GM19438 (cell line): ENCODE measurements at regions not wholly inside any gene's neighbourhood (a gene's known extent, or its start where the extent isn't known, plus 50 kb on each side); places are given as distances from the start of the nearest gene placed in this dataset.

Experiments used
- ATAC-seq: cut with Tn5 transposase; IDR thresholded peaks from one replicate; pipeline ENCODE4 v1.9.1; 2021; ENCODE audit warnings: low read depth; ENCODE audit not compliant: unreplicated experiment

DNA sequence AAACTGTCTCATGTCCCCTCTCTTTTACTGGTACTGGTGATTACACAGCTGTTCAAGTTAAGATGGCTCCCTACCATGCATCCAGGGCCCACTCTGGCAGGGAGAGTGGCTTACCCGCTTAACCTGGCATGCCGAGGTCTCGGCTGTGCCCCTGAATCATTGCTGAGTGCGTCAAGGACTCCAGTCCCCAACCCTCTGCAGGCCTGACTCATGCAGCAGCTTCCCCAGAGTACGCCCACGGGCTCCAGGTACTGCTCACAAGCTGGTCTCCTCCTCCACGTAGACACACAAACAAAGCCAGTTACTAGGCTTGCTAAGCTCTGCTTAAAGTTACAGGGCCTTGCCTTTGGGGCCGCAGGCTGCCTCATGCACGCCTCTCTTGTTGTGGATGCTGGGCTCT lies 447.4 kb downstream of the COG6 start:
- ATAC-seq, result no peak

GRCh38 chr13:40103864-40104263 lies 448.4 kb downstream of the COG6 start:
- no peak for ATAC-seq

- no peak for ATAC-seq
Measured at GRCh38 chr13:40105231-40105630, 449.8 kb downstream of the COG6 start.

GRCh38 chr13:40109351-40109844 lies 453.9 kb downstream of the COG6 start:
- no peak for ATAC-seq

- ATAC-seq, result no peak
Measured at GRCh38 chr13:40113643-40114304, 458.3 kb downstream of the COG6 start.

GRCh38 chr13:40114305-40114896 lies 458.9 kb downstream of the COG6 start:
- no peak for ATAC-seq

- ATAC-seq, result no peak
Measured at GRCh38 chr13:40115426-40115825, 460.0 kb downstream of the COG6 start.

- ATAC-seq, result no peak
Measured at GRCh38 chr13:40116008-40116407, 460.5 kb downstream of the COG6 start.

- ATAC-seq, result no peak
Measured at GRCh38 chr13:40118337-40118736, 462.9 kb downstream of the COG6 start.

- no peak for ATAC-seq
Measured at GRCh38 chr13:40119852-40120251, 464.4 kb downstream of the COG6 start.

DNA sequence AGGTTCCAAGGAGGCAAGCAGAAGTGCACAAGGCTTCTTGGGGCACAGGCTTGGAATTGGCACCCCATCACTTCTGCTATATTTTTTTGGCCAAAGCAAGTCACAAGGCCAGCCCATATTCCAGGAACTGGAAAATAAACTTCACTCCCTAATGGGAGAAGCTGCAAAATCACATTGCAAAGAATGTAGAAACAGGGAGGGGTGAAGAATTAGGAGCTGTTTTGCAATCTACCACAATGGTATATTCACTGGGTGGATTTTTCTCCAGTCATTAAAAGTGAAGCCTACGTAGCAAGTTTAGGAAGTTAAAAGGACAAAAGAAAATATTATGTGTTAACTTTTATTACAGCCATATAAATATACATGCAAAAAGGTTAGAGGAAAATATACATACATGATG lies 464.8 kb downstream of the COG6 start:
- ATAC-seq, result no peak

DNA sequence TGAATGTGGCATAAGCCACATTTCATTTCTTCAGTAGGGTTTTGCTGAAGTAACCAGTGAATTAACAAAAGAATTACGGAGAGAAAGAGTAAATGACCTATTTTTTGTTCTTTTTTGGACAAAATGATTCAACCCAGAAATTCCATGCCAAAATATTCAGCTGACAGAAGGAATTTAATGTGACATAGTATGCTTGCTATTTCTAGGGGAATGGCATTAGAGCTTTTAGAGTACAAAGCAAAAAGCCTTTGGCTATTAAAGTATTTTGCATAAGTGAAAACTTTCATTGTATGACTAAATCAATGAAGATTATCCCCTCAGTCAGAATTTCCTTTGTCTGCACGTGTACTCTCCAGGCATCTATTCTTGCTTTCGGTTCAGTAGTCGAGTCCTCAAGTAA lies 465.3 kb downstream of the COG6 start:
- ATAC-seq, result no peak

DNA sequence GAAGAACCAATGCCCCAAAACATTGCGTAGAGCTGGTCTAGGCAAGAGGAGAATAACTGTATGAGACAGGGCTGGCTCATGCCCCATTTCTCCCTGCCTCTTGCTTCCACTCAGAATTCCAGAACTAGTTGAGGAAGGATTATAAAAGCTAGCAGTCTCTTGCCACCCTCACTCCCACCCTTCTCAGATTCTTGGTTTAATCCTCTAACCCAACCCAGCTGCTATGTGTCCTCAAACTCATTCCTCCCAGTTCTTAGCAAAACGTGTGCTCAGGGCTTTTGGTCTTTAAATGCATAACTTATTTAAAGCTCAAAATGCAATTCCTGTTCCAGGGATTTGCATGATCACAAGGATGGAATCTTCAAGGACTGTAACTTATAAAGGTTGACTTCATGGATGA lies 466.3 kb downstream of the COG6 start:
- ATAC-seq, result no peak

- ATAC-seq, result no peak
Measured at GRCh38 chr13:40123962-40124632, 468.6 kb downstream of the COG6 start.

DNA sequence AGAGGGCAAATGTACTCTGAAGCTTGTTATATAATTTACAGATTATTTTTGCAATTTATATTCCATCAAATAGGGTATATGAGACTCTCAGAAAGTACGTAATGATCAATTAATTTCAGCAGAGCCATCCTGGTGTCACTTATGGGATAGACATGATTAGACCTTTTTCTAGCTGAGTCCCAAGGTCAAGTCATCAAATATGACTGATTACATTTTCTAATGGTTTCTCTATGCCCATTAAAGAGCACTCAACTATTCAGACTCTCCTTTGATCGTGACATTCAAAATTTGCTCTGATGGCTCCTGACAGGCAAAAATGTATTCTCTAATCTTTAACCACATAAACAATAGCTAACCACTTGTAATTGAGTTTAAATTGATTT lies 469.2 kb downstream of the COG6 start:
- no peak for ATAC-seq

DNA sequence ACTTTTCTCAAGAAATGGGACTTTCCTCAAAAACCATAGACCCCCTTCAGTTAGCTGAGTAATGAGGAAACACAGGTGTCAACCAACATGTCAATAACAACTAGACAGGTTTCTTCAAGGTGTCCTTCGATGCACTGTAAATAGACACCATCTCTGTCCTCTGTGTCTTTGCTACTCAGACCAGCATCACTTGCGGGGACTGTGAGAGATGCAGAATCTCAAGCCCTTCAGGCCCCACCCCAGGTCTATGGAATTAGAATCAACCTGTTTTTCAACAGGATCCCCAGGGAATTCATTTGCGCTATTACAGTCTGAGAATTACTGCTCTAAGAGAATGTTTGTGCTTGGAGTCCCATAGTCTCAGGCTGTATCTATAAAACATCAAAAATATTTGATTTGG lies 469.9 kb downstream of the COG6 start:
- ATAC-seq, result no peak

GRCh38 chr13:40126306-40127085 lies 471.0 kb downstream of the COG6 start:
- no peak for ATAC-seq

GRCh38 chr13:40127476-40127875 lies 472.0 kb downstream of the COG6 start:
- ATAC-seq, result no peak

DNA sequence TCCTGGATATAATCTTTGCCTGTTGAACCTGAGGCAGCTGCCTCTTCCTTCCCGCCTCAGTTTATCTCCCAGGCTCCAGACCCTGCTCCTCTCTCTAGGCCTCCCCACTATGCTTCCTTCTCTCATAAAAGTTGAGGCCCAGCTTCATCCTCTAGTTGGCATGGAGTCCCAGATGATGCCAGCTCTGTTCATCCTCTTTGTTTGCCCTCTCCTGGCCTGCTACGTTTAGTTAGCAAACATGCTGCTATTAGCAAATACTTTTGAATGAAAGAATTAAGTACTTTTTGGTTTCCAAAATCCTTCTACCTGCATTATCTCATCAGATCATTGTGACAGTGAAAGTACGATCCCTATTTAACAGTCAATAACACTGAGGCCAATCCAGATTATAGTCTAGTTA lies 472.5 kb downstream of the COG6 start:
- no peak for ATAC-seq

DNA sequence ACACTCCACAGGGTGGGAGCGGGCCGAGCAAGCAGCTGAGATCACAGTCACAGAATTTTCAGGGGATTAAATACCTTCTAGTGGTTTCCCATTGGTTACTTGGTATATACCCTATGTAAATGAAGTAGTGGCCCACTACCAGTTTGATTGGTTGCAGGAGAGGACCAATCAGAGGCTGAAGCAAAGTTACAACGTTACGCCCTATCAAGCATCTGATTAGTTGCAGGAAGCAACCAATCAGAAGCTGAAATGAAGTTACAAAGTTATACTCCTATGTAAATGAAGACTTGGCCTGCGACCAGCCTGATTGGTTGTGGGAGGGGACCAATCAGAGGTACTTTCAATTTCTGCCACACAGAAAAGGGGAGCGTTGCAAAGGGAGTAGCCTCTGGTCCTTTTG lies 474.0 kb downstream of the COG6 start:
- ATAC-seq, result no peak
